ENCODE measurements at regions not wholly inside any gene's neighbourhood (a gene's known extent, or its start where the extent isn't known, plus 50 kb on each side); places are given as distances from the start of the nearest gene placed in this dataset.

GRCh38 chr16:51365715-51366114, 214.6 kb upstream of the SALL1 start:
- Histone ChIP-seq H3K27ac (ENCODE audit: extremely low read length, insufficient read depth, low read length) (no peak overlapping the region), H3K79me2 (ENCODE audit: insufficient read depth, low read length) (no peaks in the 10 kb centered on the region), H3K36me3 (replicated peaks in 1 of 2; ENCODE audit: control insufficient read depth in 1 of 2, insufficient read depth in 2 of 2, low read length in 2 of 2) (no peaks in the 10 kb centered on the region), H3K4me2 (ENCODE audit: low read depth, low read length) (no peak overlapping the region), H4K20me1 (ENCODE audit: insufficient read depth, low read length) (no peaks in the 10 kb centered on the region), H2AFZ (ENCODE audit: low read length) (no peak overlapping the region), H3K4me3 (replicated peaks in 1 of 3; ENCODE audit: insufficient read depth in 1 of 3, low read depth in 2 of 3, low read length in 3 of 3) (no peak overlapping the region), H3K9me3 (ENCODE audit: low read length) (no peaks in the 10 kb centered on the region), H3K9ac (ENCODE audit: insufficient read depth, low read depth, low read length) (no peak overlapping the region), H3K27me3 (ENCODE audit: control insufficient read depth in 1 of 2, insufficient read depth in 2 of 2, low read length in 2 of 2) (no peaks in the 10 kb centered on the region), H3K4me1 (ENCODE audit: insufficient read depth, low read length) (no peaks in the 10 kb centered on the region)
- intact Hi-C loops (cut with micrococcal nuclease; ENCODE audit: unreplicated experiment) (no loop called here), in situ Hi-C loops (cut with HindIII; ENCODE audit: extremely low pct_ligation_motif_present, low pct_unique_long_range_greater_than_20kb) (no loop called here)
- BruUV-seq (replicated peaks), result no TSS peak
- POLR2A ChIA-PET, result no interaction called here
- ATAC-seq (no peak), DNase-seq (ENCODE audit: low spot score) (no peak), FAIRE-seq (no peak)
- TF ChIP-seq, protein P1, sequence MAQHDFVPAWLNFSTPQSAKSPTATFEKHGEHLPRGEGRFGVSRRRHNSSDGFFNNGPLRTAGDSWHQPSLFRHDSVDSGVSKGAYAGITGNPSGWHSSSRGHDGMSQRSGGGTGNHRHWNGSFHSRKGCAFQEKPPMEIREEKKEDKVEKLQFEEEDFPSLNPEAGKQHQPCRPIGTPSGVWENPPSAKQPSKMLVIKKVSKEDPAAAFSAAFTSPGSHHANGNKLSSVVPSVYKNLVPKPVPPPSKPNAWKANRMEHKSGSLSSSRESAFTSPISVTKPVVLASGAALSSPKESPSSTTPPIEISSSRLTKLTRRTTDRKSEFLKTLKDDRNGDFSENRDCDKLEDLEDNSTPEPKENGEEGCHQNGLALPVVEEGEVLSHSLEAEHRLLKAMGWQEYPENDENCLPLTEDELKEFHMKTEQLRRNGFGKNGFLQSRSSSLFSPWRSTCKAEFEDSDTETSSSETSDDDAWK (CRISPR knock-in tag; IDR thresholded peaks at IDR 0.05), result no peak
- peak; percentile 36; the same call in 1 of the 2 replicates for TF ChIP-seq CEBPB (IDR thresholded peaks at IDR 0.05; ENCODE audit: borderline replicate concordance, low read depth, low read length)
- CTCF ChIA-PET (ENCODE audit: low intra/inter-chr PET ratio, low total read pairs), result no interaction called here
- 5% methylated on average over 2 of the region's 2 CpGs for WGBS (ENCODE audit: low lambda C conversion rate)

DNA sequence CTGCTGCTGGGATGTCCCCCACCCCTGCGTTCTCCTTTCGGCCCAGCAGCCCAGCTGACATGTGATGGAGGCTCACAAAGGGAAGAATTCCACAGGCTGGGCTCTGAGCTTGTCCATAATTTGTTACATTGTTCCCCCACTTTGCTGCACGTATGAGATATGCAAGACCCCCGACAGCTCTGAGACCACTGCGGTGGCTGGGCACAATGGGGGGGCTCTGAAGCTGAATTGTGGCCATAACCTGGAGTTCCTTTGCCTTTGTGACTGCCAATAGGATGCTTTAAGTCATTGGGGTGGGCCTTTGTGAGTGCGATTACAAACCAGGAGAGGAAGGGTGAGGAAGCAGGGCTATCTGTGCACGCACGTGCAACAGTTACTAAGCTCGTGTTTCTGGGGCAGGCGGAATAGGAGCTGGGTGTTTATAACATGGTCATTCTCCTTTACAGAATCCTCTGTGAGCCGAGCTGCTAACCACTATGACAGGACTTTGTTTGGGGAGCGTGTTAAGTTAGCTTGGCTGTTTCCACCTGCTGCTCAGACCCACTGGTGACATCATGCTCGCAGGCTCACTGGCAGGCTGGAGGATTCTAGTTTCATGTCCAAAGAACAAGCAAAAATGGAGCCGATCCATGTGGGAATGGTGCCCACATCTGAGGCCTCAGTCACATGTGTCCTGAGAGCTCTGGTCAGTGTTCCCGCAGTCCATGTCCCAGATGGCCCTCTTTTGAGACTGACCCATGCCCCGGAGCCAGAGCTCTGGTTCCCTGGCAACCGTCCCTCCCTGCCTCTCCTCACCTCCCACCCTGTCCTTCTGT, 208.3 kb upstream of the SALL1 start:
- FAIRE-seq (no peak), DNase-seq (ENCODE audit: low spot score) (no peak), ATAC-seq (no peak)
- no peaks in the 10 kb centered on the region for H3K79me2 ChIP-seq (ENCODE audit: insufficient read depth, low read length)
- no peaks in the 10 kb centered on the region for H4K20me1 ChIP-seq (ENCODE audit: insufficient read depth, low read length)
- POLR2A ChIA-PET, result no interaction called here
- CTCF ChIA-PET (ENCODE audit: low intra/inter-chr PET ratio, low total read pairs), result no interaction called here
- H2AFZ ChIP-seq (ENCODE audit: low read length), result no peak overlapping the region
- H3K9ac ChIP-seq (ENCODE audit: insufficient read depth, low read depth, low read length), result no peak overlapping the region
- intact Hi-C loops (cut with micrococcal nuclease; ENCODE audit: unreplicated experiment), result no loop called here
- no peak overlapping the region for H3K4me2 ChIP-seq (ENCODE audit: low read depth, low read length)
- no peak overlapping the region for H3K27ac ChIP-seq (ENCODE audit: extremely low read length, insufficient read depth, low read length)
- WGBS (ENCODE audit: low lambda C conversion rate), result 72% methylated on average over 17 of the region's 17 CpGs
- H3K36me3 ChIP-seq (replicated peaks in 1 of 2; ENCODE audit: control insufficient read depth in 1 of 2, insufficient read depth in 2 of 2, low read length in 2 of 2), result no peaks in the 10 kb centered on the region
- in situ Hi-C loops (cut with HindIII; ENCODE audit: extremely low pct_ligation_motif_present, low pct_unique_long_range_greater_than_20kb), result no loop called here
- no peaks in the 10 kb centered on the region for H3K27me3 ChIP-seq (ENCODE audit: control insufficient read depth in 1 of 2, insufficient read depth in 2 of 2, low read length in 2 of 2)
- H3K4me3 ChIP-seq (replicated peaks in 1 of 3; ENCODE audit: insufficient read depth in 1 of 3, low read depth in 2 of 3, low read length in 3 of 3), result no peak overlapping the region
- no TSS peak for BruUV-seq (replicated peaks)
- H3K9me3 ChIP-seq (ENCODE audit: low read length), result no peaks in the 10 kb centered on the region
- H3K4me1 ChIP-seq (ENCODE audit: insufficient read depth, low read length), result no peaks in the 10 kb centered on the region
- TF ChIP-seq ZNF556 (CRISPR knock-in tag; IDR thresholded peaks at IDR 0.05; ENCODE audit: borderline replicate concordance) (no peak), NCOR1 (IDR thresholded peaks at IDR 0.05; ENCODE audit: borderline replicate concordance, low read length) (no peak), ZSCAN29 (CRISPR knock-in tag; conservative IDR thresholded peaks at IDR 0.05) (no peak), MNT (IDR thresholded peaks at IDR 0.05) (peak; percentile 21; the same call in 1 of the 2 replicates)
- TF ChIP-seq, protein P2, sequence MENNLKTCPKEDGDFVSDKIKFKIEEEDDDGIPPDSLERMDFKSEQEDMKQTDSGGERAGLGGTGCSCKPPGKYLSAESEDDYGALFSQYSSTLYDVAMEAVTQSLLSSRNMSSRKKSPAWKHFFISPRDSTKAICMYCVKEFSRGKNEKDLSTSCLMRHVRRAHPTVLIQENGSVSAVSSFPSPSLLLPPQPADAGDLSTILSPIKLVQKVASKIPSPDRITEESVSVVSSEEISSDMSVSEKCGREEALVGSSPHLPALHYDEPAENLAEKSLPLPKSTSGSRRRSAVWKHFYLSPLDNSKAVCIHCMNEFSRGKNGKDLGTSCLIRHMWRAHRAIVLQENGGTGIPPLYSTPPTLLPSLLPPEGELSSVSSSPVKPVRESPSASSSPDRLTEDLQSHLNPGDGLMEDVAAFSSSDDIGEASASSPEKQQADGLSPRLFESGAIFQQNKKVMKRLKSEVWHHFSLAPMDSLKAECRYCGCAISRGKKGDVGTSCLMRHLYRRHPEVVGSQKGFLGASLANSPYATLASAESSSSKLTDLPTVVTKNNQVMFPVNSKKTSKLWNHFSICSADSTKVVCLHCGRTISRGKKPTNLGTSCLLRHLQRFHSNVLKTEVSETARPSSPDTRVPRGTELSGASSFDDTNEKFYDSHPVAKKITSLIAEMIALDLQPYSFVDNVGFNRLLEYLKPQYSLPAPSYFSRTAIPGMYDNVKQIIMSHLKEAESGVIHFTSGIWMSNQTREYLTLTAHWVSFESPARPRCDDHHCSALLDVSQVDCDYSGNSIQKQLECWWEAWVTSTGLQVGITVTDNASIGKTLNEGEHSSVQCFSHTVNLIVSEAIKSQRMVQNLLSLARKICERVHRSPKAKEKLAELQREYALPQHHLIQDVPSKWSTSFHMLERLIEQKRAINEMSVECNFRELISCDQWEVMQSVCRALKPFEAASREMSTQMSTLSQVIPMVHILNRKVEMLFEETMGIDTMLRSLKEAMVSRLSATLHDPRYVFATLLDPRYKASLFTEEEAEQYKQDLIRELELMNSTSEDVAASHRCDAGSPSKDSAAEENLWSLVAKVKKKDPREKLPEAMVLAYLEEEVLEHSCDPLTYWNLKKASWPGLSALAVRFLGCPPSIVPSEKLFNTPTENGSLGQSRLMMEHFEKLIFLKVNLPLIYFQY (CRISPR knock-in tag; IDR thresholded peaks at IDR 0.05; ENCODE audit: borderline replicate concordance), result no peak
